ENCODE measurements at regions not wholly inside any gene's neighbourhood (a gene's known extent, or its start where the extent isn't known, plus 50 kb on each side); places are given as distances from the start of the nearest gene placed in this dataset.

DNA sequence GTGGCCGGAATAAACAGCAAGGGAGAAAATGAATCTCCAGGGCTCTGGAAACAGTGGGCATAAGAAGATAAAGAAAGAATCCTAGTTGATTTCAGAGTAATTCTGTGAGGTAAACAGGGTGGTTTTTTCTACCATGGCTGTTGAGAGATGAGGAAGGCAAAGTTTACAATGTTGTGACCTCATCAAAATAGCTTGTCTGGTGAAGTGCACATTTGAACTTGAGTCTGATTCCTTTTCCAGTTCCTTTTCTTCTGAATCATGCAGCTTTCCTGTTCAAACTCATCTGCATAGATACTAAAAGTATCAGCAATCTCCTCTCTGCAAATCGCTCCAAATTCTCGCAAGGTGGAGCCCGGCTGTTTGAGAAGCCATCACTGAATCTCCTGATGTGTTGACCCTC lies 161.7 kb downstream of the PLPP3 start:
- DNase-seq = no peak

DNA sequence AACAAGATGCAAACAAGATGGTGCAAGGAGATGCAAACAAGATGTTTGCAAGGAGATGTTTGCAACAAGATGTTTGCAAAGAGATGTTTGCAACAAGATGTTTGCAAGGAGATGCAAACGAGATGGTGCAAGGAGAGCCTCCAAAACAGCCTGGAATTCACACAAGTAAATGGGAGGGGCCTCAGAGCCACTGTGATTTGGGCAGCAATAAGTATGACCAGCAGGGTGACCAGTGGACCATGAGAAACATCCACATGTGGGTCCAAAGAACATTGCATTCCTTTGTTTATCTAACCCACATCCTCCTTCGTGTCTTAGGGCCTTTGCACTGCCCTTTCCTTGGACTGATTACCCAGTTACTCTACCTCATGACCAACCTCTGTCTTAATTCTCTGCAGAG lies 162.9 kb downstream of the PLPP3 start:
- DNase-seq = no peak

DNA sequence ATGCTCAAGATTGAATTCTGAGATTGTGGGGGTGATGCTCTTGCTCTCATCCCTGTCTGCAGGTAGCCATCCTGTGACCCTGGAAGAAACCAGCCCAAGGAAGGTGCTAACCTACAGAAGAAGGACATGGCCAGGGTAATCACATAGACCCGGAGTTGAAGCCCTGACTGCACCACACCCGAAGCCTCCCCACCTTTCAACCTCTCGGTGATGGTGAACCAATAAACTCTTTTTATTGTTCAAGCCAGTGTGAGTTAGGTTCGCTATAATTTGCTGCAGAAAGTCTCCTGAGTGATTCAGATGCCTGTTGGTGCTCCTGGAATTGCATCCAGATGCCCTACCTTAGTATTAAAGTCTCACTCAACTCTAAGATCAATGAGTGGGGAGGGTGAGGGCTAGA lies 163.6 kb downstream of the PLPP3 start:
- no peak for DNase-seq

DNA sequence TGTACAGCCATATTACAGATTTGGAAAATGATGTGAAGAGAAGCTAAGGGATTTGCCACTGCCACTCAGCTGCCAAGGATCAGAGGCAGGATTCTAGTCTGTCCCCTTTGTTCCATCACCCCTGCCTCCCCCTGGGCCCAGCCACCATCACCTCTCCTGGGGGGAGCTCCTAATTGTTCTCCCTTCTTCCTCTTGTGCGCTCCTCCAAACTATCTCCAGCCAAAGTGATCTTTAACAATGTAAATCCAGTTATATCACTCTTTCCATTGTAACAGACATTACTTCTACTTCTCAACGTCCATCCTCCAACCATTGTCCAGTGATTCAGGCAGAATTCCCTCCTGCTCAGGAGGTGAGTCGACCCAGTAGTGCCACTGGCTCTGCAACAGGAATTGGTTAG lies 164.1 kb downstream of the PLPP3 start:
- no peak for DNase-seq

DNA sequence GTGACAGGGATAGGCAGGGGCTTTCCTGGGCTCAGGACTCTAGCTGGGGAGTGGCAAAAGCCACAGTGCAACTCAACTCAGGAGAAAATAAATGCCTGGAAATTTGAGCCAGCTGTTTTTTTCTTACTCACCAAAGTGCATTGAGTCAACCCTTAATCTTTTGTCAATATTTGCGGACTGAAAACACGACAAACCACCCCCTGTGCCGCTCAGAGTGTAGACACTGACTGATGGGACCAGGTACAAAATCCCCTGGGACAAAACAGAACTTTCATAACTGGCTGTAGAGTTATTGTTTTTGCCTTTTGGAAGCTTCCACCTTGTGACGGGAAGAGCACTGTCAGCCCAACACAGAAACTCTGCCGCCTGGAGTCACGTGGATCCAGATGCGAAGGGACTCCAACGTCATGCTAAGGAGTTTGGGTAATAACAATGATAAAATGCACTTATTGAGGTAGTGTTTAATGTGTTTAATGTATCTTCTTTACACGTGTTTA lies 164.6 kb downstream of the PLPP3 start:
- no peak for DNase-seq

DNA sequence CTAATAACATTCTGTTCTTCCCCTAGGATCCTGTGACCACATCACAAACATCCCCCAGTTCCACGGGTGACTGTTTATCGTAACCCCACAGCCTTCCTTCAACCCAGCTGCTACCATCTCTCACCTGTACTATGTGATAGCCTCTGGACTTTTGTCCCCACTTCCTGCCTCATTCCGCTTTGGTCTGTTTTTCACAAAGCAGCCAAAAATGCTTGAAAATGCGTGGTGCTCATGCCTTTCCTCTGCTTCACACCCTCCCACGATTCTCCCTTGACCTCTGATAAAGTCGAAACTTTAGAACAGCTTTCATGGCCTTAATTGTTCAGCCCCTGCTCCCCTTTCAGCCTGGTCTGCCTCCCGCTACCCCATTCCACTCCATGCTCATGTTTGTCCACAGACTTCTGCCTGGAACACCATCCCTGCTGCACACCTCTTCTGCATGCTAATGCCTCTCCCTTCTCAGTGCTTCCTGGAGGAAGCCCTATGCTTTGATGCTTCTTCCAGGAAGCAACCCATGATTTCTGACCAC lies 165.6 kb downstream of the PLPP3 start:
- DNase-seq = no peak

DNA sequence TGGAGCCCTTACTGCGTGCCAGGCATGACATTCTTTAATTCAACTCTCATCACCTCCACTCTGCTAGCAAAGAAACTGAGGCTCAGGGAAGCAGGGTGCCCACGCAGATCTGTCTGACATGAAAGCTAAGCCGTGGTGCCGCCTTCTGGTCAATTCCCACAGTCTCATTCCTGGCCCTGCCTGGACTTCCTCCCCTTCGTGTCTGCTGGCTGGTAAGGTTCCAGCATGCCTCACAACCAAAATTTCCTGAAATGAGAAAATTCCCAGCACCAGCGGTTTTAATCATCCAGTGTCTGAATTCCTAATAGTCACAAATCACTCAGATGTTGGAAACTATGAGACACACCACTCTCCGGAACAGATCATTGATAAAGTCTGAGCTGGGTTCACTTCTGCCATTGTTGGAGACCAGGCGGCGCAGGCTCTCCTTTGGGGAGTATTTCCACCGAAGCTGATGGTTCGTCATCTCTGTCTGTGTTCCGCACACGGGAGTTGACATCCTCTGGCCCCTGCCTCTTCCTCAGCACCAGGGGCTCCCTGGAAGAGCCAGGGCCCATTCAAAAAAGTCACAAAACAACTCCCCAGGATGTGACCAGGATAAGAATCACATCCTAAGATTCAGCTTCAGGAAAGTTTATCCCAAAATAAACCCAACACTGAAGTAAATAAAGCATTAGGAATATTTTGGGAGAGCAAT lies 167.7 kb downstream of the PLPP3 start:
- DNase-seq = no peak

DNA sequence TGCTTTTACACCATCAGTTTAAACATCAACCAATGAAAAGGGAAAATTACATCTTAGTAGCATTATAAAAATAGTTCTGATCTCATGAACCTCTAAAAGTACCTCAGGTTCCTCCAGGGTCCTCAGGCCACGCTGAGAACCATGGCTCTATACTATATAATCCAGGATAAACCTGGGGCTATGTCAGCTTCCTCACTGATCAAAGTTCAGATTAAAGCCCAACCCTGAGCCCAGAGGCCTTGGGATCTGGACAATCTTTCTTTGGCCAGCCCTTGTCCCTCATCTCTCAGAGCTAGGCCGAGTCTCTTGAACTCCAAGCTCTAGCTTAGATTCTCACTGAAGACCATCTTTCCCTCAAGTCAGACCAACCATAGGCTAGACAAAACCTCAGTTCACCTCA lies 168.3 kb downstream of the PLPP3 start:
- DNase-seq = no peak

DNA sequence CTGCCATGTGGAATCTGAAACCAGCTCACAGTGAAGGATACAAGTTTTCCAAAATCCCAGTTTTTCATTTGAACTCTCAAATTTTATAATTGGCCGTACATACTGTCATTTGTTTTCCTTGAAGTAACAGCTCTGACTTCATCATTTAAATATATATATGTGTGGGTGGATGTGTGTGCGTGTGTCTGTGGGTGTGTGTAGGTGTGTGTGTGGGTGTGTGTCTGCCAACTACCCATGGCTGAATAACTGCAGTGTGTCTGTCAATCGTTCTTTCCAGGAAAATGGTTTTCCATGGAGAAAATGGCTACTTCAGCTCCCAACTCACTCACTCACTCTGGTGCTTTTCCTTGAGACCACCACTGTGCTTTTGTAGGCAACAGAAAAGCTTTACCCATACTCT lies 169.0 kb downstream of the PLPP3 start:
- DNase-seq = no peak

DNA sequence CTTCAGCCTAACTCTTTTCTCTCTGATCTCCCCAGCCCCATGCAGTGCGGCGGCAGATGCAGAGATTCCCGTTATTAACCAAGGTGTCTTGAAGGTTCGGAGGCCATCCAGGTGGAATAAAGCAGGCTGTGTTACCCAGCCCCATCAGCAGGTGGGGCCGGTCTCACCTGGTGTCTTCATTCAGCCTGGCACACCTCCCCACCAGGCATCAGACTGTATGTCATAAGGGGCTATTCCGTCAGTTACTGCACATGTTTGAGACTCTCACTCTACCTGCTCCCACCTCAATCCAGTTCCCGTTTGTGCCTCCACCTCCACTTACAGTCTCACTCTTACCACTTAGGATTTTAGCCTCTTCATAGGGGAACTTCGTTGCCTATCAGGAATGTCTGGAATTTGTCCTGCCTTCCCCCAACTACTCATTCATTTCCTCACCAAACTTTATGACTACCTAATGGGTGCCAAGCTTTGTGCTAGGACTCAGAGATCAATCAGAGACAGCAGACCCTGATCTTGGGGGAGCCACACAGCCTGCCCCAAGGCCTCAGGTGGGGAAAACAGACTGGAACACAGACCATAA lies 170.2 kb downstream of the PLPP3 start:
- DNase-seq = no peak

DNA sequence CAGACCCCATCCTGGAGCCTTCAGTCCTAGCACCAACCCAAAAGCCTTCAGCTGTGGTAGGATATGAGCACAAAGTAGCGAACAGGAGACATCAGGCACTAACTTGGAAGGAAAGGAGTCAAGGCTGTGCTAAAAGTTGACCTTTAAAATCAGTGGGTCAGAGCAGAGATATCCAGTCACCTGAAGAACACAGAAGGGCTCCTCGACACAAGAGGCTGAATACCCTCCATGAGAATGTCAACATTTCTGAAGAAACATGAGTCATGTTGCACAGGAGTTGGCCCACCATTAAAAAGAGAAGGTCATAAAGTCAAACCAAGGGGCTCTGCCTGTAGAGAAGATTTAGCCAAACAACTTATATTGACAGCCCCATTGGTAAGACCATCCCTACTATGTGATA lies 172.5 kb downstream of the PLPP3 start:
- no peak for DNase-seq

DNA sequence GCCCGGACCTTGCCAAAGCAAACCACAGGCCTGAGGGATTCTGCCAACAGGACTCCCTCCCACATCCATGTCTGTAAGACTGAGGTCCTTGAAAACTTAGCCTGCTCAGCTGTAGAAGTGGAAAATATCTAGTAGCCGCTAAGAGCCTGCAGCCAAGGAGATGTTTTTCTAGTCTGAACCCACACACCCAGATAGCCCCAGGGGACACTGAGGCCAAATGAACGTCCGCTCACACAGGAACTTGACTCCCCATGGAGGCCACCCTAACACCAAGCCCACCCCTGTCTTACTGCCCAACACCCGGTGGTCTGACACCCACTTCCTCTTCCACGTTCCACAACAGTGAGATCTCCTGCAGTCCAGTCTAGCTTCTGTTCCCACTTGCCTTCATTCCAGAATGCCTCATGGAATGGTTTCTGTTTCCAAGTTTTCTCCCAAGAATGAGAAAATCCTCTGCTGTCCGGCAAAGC lies 174.8 kb downstream of the PLPP3 start:
- DNase-seq = no peak

DNA sequence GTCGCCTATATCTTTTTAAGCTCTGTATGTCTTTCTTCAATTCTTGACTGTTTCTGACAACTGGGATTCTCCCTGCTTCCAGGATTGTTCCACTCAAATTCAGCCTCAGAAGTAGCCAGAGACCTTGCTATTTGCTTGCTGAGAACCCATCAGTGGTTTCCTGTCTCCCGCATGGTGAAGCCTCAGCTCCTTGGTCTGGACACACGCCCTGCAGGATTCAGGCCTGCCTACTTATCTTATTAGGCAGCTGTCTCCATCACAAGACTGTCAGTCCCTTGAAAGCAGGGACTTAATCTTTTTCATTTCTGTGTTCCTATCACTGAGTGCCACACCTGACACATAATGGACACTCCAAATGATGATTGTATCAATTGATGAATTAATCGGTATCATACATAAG lies 175.3 kb downstream of the PLPP3 start:
- no peak for DNase-seq

DNA sequence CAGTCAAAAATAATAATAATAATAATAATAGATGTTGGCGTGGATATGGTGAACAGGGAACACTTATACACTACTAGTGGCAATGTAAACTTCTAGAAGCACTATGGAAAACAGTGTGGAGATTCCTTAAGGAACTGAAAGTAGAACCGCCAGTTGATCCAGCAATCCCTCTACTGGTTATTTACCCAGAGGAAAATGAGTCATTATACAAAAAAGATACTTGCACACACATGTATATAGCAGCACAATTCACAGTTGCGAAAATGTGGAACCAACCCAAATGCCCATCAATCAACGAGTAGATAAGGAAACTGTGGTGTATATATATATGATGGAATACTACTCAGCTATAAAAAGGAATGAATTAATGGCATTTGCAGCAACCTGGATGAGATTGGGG lies 176.0 kb downstream of the PLPP3 start:
- DNase-seq = no peak

DNA sequence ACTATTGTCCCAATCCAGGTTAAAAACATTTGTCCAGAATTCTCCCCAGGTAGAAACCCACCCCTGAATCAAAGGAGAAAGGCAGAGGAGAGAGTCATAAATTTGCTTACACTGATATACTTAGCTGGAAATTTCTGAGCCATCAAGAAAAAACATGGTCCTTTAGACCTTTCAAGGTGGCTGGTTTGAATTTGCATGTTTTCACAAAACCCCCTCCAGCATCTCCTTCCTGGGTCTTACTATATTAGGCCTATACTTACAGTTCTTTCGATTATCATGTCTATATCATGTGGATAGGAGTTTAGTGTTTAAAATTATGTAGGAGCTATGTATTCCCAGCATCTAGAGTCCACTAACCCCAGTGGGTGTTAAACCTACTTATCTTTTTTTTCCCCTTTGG lies 178.2 kb downstream of the PLPP3 start:
- no peak for DNase-seq

DNA sequence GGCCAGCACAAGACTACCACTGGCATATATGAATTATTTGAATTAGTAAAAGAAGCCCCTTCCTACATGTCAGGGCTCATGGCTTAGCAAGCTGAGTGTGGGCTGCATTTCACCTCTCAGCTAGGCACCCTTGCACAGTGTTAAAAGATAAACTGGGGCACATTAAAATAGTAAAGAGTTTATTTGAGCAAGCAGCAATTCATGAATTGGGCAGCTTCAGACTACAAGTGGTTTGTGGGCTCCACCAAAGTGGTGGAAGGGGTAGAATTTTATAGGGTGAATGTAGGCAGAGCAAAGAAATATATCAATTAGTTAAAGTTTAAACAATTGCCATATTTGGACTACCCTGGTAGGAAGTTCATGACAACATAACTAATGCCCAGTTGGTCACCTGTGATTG lies 178.8 kb downstream of the PLPP3 start:
- no peak for DNase-seq

DNA sequence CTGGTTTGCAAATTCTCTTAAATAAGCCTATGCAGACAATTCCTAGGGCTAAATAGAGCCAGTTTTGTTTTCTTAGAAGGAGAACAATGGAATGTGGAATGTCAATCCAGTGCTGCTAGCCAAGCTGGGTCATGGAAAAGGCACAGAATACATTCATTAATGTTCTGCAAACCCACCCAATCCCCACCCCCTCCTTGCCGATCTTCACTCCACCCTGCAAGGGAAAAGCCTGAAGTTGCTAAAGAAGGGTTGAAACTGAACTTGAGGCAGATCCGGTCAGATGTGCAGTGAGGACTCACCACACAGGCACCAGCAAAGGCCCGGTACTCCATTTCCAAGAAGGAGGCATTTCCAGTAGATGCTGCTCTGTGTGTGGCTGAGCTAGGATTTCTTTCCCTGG lies 179.6 kb downstream of the PLPP3 start:
- DNase-seq = no peak

DNA sequence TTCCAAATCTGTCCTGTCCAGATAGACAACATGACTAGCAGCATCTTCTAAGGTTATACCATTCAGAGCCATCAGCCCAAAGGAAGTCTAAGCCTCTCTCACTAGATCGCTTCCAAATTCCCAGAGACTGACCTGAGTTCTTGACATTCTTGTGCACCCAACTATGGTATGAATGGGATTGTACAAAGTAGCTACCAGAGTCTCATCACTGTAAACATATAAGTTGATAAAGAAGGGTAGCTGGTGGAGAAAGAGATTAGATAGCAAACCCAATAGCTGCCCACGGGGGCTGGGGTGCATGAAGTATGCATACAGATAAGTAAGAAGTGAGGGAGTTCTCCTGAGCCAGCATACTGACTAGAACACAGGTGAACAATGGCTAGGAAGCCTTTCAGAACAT lies 180.0 kb downstream of the PLPP3 start:
- no peak for DNase-seq

DNA sequence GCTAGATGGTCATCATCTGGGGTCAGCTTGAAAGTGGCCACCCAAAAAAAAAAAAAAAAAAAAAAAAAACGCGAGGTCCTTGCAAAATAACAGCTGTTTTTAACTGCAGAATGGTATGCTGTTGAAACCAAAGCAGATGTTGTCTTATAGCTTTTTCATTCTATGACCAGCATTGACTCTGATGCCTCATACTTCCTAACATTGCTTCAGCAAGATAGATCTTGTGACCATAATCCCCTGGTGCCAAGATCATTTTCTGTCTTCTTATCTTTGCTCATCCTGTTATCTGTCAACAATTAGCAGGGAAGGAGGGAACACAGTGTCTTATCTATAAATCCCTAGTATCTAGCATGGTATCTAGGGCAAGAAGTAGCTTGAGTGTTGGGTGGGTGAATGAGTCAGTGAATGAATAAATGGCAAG lies 181.5 kb downstream of the PLPP3 start:
- no peak for DNase-seq

DNA sequence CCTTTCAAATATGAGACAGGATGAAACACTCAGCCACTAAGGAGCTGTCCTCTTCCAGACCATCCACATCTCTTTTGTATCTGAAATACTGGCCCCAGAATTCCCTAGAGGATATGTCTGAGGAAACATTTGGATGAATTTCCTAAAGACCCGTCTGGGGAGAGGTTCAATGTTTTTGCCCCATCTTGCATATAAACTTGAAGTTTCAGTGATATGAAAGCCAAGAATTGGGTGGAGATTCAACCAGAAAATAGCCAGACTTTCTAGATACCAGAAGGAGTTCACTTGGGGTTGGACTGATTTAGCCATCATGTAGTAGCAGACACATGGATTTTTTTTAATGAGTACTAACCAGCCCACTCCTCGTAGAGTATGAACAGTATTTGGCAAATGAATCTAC lies 182.0 kb downstream of the PLPP3 start:
- DNase-seq = no peak

DNA sequence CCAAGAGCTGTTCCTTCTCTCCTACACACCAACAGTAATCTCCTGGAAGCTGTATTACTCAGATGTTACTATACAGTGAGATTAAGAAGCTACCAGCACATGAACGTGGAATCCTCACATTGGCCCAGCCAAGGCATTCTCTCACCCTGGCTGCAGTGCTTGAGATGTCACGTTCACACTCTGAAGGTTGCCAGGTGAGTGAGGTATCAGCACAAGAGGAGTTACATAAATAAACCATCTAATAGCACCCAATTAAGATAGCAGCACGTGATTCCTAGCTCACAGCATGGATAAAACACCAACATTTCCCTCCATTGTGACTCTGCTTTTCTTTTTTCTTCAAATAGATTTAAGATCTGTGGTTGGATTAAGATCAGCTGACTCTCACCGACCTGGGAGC lies 182.8 kb downstream of the PLPP3 start:
- DNase-seq = no peak

DNA sequence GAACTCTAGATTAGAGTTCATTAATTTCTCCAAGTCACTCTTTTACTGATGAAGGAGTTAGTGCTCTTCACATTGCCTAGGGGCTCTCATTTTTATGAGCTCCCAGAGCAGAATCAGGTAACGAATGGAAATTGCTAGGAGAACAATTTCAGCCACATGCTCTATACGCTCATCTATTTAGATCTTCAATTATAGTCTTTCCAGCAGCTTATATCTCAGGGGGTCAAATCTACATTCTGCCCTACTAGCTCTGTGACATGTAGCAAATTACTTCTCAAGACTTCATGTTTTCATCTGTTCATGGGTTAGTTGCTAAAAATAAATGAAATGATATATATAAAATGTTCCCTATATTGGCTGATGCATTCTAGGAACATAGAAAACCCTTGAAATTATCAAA lies 183.6 kb downstream of the PLPP3 start:
- no peak for DNase-seq

DNA sequence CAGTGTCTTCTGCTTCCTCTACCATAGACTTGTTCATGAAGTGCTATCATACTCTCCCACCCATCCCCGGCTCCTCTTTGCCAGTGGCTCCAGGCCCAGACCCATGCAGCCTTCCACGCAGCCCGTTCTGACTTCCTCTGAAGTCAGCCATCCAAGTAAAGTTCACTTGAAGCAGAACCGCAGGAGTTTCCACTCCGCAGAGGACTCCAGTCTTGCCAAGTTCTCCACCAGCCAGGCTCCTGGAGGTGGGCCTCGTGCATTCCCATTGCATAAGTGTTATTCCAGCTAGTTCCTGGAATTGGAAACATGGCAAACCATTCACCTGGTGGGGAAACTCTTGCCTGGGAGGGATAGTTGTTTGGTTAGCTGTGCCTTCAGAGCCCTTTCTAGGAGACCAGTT lies 185.1 kb downstream of the PLPP3 start:
- no peak for DNase-seq

DNA sequence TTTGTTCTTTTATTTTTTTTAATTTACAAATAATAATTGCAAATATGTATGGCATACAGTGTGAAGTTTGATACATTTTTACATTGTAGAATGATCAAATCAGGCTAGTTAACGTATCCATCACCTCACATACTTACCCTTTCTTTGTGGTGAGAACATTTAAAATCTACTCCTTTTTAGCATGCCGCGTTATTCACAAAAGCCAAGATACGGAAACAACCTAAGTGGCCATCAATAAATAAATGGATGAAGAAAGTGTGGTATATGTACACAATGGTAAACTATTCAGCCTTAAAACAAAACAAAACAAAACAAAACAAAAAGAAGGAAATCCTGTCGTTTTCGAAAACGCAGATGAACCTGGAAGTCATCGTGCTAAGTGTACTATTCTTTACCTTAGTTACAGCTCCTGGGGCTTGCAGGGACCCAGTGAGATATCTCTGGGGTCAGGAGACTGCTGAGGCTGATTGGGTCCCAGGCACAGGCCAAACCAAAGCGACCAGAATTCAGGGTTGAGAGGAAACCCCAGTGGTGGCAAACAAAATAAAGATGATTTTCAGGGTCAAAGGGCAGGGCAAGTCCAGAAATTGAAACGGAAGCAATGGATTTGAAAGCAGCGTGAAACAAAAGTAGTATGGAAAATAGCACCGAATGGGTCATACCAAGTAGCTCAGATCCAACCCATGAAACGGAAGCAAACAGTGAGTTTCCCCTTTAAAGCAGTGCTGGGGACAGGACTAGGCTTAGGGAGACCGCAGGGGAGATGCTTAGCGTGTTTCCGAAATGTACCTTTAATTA lies 188.2 kb downstream of the PLPP3 start:
- DNase-seq = no peak
